ENCODE measurements at regions not wholly inside any gene's neighbourhood (a gene's known extent, or its start where the extent isn't known, plus 50 kb on each side); places are given as distances from the start of the nearest gene placed in this dataset.

- TF ChIP-seq, protein P1, sequence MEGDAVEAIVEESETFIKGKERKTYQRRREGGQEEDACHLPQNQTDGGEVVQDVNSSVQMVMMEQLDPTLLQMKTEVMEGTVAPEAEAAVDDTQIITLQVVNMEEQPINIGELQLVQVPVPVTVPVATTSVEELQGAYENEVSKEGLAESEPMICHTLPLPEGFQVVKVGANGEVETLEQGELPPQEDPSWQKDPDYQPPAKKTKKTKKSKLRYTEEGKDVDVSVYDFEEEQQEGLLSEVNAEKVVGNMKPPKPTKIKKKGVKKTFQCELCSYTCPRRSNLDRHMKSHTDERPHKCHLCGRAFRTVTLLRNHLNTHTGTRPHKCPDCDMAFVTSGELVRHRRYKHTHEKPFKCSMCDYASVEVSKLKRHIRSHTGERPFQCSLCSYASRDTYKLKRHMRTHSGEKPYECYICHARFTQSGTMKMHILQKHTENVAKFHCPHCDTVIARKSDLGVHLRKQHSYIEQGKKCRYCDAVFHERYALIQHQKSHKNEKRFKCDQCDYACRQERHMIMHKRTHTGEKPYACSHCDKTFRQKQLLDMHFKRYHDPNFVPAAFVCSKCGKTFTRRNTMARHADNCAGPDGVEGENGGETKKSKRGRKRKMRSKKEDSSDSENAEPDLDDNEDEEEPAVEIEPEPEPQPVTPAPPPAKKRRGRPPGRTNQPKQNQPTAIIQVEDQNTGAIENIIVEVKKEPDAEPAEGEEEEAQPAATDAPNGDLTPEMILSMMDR (IDR thresholded peaks at IDR 0.05; ENCODE audit: poor library complexity) = no peak
- no peak for TF ChIP-seq EZH2 (IDR thresholded peaks at IDR 0.05; ENCODE audit: borderline replicate concordance)
- TF ChIP-seq EZH2phosphoT487 (IDR thresholded peaks at IDR 0.05; ENCODE audit: low read depth, severe bottlenecking, unreplicated experiment) = no peak
These were observed 122.5 kb upstream of the ZNF618 start for GRCh38 chr9:113753398-113754119.

Data from hepatocyte (in vitro differentiated cells).